ENCODE measurements at regions not wholly inside any gene's neighbourhood (a gene's known extent, or its start where the extent isn't known, plus 50 kb on each side); places are given as distances from the start of the nearest gene placed in this dataset.

GRCh38 chr10:126839094-126839761 is 66.0 kb upstream of the DOCK1 start:
- no peak overlapping the region for H3K4me2 ChIP-seq
- no peak overlapping the region for H3K4me3 ChIP-seq (IDR thresholded peaks at IDR 0.05; ENCODE audit: insufficient read depth, low read depth, low read length)
- TF ChIP-seq CTCF (conservative IDR thresholded peaks at IDR 0.05; ENCODE audit: low read depth, low read length) = no peak
- no peaks in the 10 kb centered on the region for H3K36me3 ChIP-seq (ENCODE audit: insufficient read depth)
- H2AFZ ChIP-seq (ENCODE audit: low read depth) = no peak overlapping the region
- H3K27me3 ChIP-seq (ENCODE audit: insufficient read depth, low read depth) = no peaks in the 10 kb centered on the region
- no peaks in the 10 kb centered on the region for H4K20me1 ChIP-seq (ENCODE audit: insufficient read depth)
- H3K27ac ChIP-seq = no peak overlapping the region
- no peaks in the 10 kb centered on the region for H3K79me2 ChIP-seq (ENCODE audit: insufficient read depth, low read depth)
- H3K9ac ChIP-seq = no peak overlapping the region
- no peaks in the 10 kb centered on the region for H3K4me1 ChIP-seq (ENCODE audit: low read depth, poor library complexity, severe bottlenecking)

- TF ChIP-seq CTCF (conservative IDR thresholded peaks at IDR 0.05; ENCODE audit: low read depth, low read length) = no peak
- Histone ChIP-seq H4K20me1 (ENCODE audit: insufficient read depth) (no peaks in the 10 kb centered on the region), H3K36me3 (ENCODE audit: insufficient read depth) (no peaks in the 10 kb centered on the region), H3K4me3 (IDR thresholded peaks at IDR 0.05; ENCODE audit: insufficient read depth, low read depth, low read length) (no peak overlapping the region), H3K27ac (no peak overlapping the region), H3K4me2 (no peak overlapping the region), H3K9ac (no peak overlapping the region), H3K27me3 (ENCODE audit: insufficient read depth, low read depth) (no peaks in the 10 kb centered on the region), H2AFZ (ENCODE audit: low read depth) (no peak overlapping the region), H3K4me1 (ENCODE audit: low read depth, poor library complexity, severe bottlenecking) (no peaks in the 10 kb centered on the region), H3K79me2 (ENCODE audit: insufficient read depth, low read depth) (no peaks in the 10 kb centered on the region)
Observed at GRCh38 chr10:126840576-126841135, 64.6 kb upstream of the DOCK1 start.

GRCh38 chr10:126841341-126841895 is 63.8 kb upstream of the DOCK1 start:
- no peak for TF ChIP-seq CTCF (conservative IDR thresholded peaks at IDR 0.05; ENCODE audit: low read depth, low read length)
- no peaks in the 10 kb centered on the region for H3K36me3 ChIP-seq (ENCODE audit: insufficient read depth)
- H3K27me3 ChIP-seq (ENCODE audit: insufficient read depth, low read depth) = no peaks in the 10 kb centered on the region
- no peak overlapping the region for H3K4me2 ChIP-seq
- H3K4me1 ChIP-seq (ENCODE audit: low read depth, poor library complexity, severe bottlenecking) = no peaks in the 10 kb centered on the region
- H3K9ac ChIP-seq = no peak overlapping the region
- no peak overlapping the region for H3K4me3 ChIP-seq (IDR thresholded peaks at IDR 0.05; ENCODE audit: insufficient read depth, low read depth, low read length)
- no peaks in the 10 kb centered on the region for H3K79me2 ChIP-seq (ENCODE audit: insufficient read depth, low read depth)
- H3K27ac ChIP-seq = no peak overlapping the region
- H2AFZ ChIP-seq (ENCODE audit: low read depth) = no peak overlapping the region
- no peaks in the 10 kb centered on the region for H4K20me1 ChIP-seq (ENCODE audit: insufficient read depth)

GRCh38 chr10:126842356-126842755 is 62.9 kb upstream of the DOCK1 start:
- no peaks in the 10 kb centered on the region for H4K20me1 ChIP-seq (ENCODE audit: insufficient read depth)
- H2AFZ ChIP-seq (ENCODE audit: low read depth) = no peak overlapping the region
- H3K27me3 ChIP-seq (ENCODE audit: insufficient read depth, low read depth) = no peaks in the 10 kb centered on the region
- no peak for TF ChIP-seq CTCF (conservative IDR thresholded peaks at IDR 0.05; ENCODE audit: low read depth, low read length)
- H3K4me3 ChIP-seq (IDR thresholded peaks at IDR 0.05; ENCODE audit: insufficient read depth, low read depth, low read length) = no peak overlapping the region
- H3K27ac ChIP-seq = no peak overlapping the region
- no peaks in the 10 kb centered on the region for H3K79me2 ChIP-seq (ENCODE audit: insufficient read depth, low read depth)
- no peaks in the 10 kb centered on the region for H3K36me3 ChIP-seq (ENCODE audit: insufficient read depth)
- H3K9ac ChIP-seq = no peak overlapping the region
- H3K4me2 ChIP-seq = no peak overlapping the region
- H3K4me1 ChIP-seq (ENCODE audit: low read depth, poor library complexity, severe bottlenecking) = no peaks in the 10 kb centered on the region

Measured in KMS-11 (cell line).